ENCODE measurements at regions not wholly inside any gene's neighbourhood (a gene's known extent, or its start where the extent isn't known, plus 50 kb on each side); places are given as distances from the start of the nearest gene placed in this dataset.

DNA sequence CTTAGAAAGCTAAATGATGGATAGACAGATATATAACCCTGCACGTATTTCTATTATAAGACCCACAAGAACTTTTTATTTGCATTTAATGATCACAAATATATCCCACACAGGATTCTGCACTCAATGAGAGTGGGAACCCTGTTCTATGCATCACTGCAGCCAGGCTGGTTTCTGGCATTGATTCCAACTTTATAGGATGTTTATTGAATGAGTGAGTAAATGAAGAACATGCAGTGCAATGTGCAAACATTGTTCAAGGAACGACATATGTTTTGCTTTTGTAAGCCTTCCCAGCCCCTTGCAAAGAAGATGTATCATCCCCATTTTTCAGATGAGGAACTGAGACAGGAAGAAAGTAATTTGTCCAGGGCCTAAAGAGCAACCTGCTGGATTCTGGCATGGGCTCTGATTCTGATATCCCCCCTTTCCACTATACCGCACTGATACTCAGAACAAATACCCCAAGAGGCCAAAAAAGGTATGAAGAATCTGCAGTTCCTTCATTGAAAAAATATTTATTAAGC, 246.3 kb downstream of the LACC1 start:
- Histone ChIP-seq H3K4me3 (ENCODE audit: low read depth, low read length) (no peak overlapping the region), H3K27me3 (ENCODE audit: control insufficient read depth, insufficient read depth, low read length) (no peaks in the 10 kb centered on the region), H3K36me3 (ENCODE audit: control insufficient read depth, insufficient read depth, low read length) (no peaks in the 10 kb centered on the region)
- no peak for DNase-seq (ENCODE audit: low read depth)
- TF ChIP-seq, protein P1, sequence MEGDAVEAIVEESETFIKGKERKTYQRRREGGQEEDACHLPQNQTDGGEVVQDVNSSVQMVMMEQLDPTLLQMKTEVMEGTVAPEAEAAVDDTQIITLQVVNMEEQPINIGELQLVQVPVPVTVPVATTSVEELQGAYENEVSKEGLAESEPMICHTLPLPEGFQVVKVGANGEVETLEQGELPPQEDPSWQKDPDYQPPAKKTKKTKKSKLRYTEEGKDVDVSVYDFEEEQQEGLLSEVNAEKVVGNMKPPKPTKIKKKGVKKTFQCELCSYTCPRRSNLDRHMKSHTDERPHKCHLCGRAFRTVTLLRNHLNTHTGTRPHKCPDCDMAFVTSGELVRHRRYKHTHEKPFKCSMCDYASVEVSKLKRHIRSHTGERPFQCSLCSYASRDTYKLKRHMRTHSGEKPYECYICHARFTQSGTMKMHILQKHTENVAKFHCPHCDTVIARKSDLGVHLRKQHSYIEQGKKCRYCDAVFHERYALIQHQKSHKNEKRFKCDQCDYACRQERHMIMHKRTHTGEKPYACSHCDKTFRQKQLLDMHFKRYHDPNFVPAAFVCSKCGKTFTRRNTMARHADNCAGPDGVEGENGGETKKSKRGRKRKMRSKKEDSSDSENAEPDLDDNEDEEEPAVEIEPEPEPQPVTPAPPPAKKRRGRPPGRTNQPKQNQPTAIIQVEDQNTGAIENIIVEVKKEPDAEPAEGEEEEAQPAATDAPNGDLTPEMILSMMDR (IDR thresholded peaks at IDR 0.05; ENCODE audit: insufficient read depth, low read length, poor library complexity, severe bottlenecking): no peak

DNA sequence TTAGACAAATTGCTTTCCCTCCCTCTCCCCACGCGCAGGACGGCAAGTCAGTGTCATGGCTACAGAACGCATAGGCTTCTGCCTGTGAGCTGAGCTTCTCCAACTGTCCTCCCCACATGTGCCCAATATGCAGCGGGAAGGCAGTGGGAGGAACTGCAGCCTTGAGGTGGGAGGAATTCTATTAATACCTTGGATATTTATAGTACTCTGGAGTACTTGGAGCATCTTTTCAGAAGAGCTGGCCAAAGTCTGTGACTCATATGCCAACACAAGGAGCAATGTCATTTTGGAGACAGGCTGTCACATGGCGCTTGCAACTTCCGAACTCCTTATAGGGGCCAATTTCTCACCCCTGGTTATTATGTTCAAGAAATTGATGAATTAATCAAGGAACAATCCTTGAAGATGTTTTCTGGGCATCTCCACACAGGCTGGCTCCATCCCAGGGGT, 245.0 kb upstream of the SERP2 start:
- no peak for DNase-seq (ENCODE audit: low read depth)

DNA sequence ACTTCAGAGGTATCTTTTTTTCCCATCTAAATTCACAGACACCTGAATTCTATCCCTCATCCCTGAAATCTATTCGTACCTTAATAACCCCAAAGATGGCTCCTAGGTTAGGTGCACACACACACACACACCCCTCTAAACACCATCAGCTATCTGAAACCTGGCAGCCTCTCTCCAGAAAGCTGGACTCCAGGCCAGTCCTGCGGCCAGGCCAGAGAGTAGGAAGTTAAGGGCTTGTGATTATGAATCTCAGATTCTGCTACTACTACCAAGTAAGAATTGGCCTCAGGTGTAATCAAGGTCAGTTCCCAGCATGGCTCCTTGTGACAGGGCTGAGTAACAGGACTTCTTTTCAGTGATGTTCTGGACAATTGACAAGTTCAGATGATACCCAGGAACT, 244.2 kb upstream of the SERP2 start:
- TF ChIP-seq, protein P1 (IDR thresholded peaks at IDR 0.05; ENCODE audit: insufficient read depth, low read length, poor library complexity, severe bottlenecking): no peak
- Histone ChIP-seq H3K27me3 (ENCODE audit: control insufficient read depth, insufficient read depth, low read length) (no peaks in the 10 kb centered on the region), H3K4me3 (ENCODE audit: low read depth, low read length) (no peak overlapping the region), H3K36me3 (ENCODE audit: control insufficient read depth, insufficient read depth, low read length) (no peaks in the 10 kb centered on the region)
- no peak for DNase-seq (ENCODE audit: low read depth)

More for the DNA sequence above, 245.0 kb upstream of the SERP2 start:
- H3K27me3 ChIP-seq (ENCODE audit: control insufficient read depth, insufficient read depth, low read length): no peaks in the 10 kb centered on the region
- H3K36me3 ChIP-seq (ENCODE audit: control insufficient read depth, insufficient read depth, low read length): no peaks in the 10 kb centered on the region
- no peak overlapping the region for H3K4me3 ChIP-seq (ENCODE audit: low read depth, low read length)
- TF ChIP-seq, protein P1 (IDR thresholded peaks at IDR 0.05; ENCODE audit: insufficient read depth, low read length, poor library complexity, severe bottlenecking): no peak

DNA sequence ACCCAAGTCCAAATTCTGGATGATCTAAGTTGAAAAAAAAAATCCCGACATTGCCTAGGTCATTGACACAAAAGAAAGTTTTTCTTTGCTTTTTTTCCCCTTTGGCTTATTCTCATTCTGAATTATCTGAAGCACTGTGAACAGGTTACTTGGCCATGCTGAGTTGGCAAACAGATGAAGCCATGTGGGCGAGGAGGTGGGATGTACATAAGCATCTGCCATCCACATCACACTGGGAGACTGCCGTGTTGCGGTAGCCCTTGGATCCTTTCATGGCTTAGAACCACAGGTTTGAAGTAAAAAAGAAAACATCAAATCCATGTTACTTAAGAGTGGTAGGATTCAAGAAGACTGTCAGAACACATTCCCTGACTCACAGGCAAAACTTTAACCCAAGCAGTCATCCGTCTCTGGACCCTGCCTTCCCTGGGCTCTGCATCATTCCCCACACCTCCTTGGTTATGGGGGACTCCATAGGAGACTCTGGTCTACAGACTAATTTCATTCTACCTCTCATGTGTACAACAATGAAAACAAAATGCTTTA, 242.5 kb upstream of the SERP2 start:
- peak; percentile 47 for DNase-seq (ENCODE audit: low read depth)
- no peaks in the 10 kb centered on the region for H3K36me3 ChIP-seq (ENCODE audit: control insufficient read depth, insufficient read depth, low read length)
- no peaks in the 10 kb centered on the region for H3K27me3 ChIP-seq (ENCODE audit: control insufficient read depth, insufficient read depth, low read length)
- TF ChIP-seq, protein P1 (IDR thresholded peaks at IDR 0.05; ENCODE audit: insufficient read depth, low read length, poor library complexity, severe bottlenecking): no peak
- no peak overlapping the region for H3K4me3 ChIP-seq (ENCODE audit: low read depth, low read length)

DNA sequence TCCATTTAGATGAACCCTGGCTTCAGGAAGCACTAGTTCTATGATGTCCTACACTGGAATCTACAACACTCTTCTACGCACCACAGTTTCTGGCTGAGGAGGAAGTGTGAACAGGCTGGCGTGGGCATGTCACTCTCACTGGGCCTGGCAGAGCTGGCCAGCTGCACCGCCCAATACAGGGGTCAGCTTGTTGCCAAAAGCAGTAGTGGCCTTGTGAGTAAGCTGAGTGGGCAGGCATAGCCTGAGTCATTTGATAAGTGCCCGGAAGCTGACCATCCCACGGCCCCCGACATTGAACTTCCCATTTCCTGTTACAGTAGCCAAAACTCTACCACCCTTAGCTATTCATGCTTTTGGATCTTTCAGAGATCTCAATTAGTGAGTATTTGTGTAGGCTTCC, 240.9 kb upstream of the SERP2 start:
- no peaks in the 10 kb centered on the region for H3K27me3 ChIP-seq (ENCODE audit: control insufficient read depth, insufficient read depth, low read length)
- H3K4me3 ChIP-seq (ENCODE audit: low read depth, low read length): no peak overlapping the region
- TF ChIP-seq, protein P1 (IDR thresholded peaks at IDR 0.05; ENCODE audit: insufficient read depth, low read length, poor library complexity, severe bottlenecking): no peak
- DNase-seq (ENCODE audit: low read depth): no peak
- no peaks in the 10 kb centered on the region for H3K36me3 ChIP-seq (ENCODE audit: control insufficient read depth, insufficient read depth, low read length)

DNA sequence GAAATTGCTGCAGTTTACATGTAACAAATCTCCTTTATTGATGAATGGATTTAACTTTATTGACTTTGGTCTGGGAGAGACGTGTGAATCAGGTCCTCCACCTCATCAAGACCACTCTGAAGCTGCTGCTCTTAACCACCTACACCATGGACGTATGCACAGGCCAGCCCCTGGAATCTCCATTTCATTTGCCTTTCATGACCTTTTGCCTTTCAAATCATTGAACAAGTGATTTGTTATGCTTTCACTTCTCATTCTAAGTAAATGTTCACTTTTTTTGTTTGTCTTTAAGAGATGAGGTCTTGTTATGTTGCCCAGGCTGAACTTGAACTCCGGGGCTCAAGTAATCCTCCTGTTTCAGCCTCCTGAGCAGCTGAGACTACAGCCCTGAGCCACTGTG, 240.0 kb upstream of the SERP2 start:
- TF ChIP-seq, protein P1 (IDR thresholded peaks at IDR 0.05; ENCODE audit: insufficient read depth, low read length, poor library complexity, severe bottlenecking): no peak
- Histone ChIP-seq H3K4me3 (ENCODE audit: low read depth, low read length) (no peak overlapping the region), H3K27me3 (ENCODE audit: control insufficient read depth, insufficient read depth, low read length) (no peaks in the 10 kb centered on the region), H3K36me3 (ENCODE audit: control insufficient read depth, insufficient read depth, low read length) (no peaks in the 10 kb centered on the region)
- DNase-seq (ENCODE audit: low read depth): no peak
